Hepatic stellate cell (primary cell): ENCODE measurements at regions not wholly inside any gene's neighbourhood (a gene's known extent, or its start where the extent isn't known, plus 50 kb on each side); places are given as distances from the start of the nearest gene placed in this dataset.

Experiments
- DNase-seq: peaks from one replicate; pipeline ENCODE4 v3.0.0; 2011; ENCODE audit warnings: low spot score

GRCh38 chr20:50392138-50392866 lies 117.9 kb upstream of the PTPN1 start:
- no peak for DNase-seq

DNA sequence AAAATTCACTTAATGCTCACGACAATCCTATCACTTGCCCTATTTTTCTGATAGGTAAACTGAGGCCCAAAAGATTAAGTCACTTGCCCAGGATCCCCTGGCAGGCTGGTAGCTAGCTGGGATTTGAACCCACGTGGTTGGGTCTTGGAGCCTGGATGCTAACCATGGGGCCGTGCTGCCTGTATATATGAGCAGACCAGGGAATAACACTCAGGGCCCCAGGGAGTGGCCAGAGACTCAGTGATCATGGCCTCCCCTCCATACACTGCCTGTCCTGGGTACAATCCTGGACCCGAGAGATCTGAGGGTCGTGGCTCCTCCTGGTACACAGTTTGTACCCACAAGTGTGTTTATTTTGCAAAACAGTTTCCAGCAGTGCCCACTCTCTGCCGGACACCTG lies 116.9 kb upstream of the PTPN1 start:
- DNase-seq = no peak

DNA sequence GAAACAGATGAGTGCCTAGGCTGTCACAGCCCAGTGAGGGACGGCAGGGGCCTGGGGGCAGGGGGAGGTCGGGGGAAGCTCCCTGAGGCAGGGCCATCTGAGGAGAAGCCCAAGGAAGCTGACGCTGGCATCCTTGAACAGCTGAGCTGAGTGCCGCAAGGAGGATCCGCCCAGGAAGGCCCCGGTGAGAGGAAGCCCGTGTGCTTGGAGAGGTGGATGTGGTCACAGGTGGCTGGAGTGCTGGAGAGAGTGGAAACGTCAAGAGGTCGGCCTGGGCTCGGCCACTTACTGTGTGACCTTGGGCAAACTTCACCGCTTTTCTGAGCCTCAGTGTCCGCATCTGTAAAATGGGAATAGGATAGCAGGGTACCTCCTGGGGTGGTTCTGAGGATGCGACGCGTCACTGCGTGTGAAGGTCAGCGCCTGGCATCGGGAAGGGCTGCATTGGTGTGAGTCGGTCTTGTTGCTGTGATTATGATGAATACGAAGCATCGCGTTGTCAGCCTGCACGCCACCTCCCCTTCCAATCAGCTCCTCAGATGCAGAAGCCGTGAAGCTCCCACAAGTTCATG lies 116.1 kb upstream of the PTPN1 start:
- DNase-seq = no peak

DNA sequence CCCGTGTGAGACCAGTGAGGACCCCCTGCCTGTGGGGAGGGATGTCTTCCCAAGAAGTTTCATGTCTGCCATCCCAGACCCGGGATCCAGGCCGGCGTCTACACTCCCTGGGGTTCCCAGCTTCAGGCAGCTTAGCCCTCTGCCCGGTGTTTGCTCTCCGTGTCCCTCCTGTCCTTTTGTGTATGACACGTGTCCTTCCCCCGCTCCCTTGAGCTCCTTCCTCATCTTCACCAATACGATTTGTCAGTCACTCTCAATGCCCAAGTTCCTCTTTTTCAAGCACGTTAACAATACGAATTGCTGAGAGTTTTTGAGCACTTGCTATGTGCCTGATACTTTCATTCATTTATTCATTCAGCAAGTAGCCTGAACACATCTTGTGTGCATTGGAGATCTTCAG lies 115.6 kb upstream of the PTPN1 start:
- no peak for DNase-seq

DNA sequence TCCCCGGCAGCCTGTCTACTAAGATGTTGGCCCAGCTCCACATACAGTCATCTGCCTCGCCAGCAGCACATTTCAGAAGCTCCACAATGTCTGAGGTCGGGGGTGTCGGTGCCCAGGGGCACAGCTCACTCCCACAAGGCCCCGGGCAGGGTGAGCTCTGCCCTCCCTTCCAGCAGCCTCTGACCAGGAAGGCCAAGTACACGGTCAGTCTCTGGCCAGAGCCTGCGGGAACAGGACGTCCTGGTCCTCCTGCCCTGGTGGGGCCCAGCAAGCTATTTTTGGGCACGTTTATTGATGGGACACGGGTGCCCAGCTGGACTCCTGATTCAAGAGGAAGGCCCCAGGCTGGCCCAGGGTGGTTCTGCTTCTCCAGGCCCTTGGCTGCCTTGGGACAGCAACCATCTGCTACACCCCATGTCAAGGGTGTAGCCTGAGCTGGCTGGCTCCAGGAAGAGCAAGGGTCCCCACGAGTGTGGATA lies 114.9 kb upstream of the PTPN1 start:
- DNase-seq = no peak

- no peak for DNase-seq
Measured at GRCh38 chr20:50395914-50396488, 114.2 kb upstream of the PTPN1 start.

DNA sequence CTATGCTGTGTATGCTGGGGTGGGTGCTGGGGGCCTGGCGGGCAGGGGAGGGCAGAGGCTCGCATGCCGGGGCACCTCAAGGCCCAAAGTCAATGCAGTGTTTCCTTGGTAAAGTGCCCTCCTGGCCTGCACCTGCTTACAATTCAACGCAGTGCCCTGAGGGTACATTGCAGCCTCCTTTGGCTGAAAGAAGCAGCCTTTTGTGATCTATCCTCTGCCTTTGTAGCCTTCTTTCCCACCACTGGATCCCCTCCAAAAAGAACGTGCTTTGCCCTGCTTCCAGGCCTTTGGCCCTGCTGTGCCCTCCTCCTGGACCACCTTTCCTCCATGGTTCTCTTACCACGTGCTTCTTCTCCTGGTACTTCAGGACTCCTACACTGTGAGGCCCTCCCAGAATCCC lies 113.6 kb upstream of the PTPN1 start:
- DNase-seq = no peak

DNA sequence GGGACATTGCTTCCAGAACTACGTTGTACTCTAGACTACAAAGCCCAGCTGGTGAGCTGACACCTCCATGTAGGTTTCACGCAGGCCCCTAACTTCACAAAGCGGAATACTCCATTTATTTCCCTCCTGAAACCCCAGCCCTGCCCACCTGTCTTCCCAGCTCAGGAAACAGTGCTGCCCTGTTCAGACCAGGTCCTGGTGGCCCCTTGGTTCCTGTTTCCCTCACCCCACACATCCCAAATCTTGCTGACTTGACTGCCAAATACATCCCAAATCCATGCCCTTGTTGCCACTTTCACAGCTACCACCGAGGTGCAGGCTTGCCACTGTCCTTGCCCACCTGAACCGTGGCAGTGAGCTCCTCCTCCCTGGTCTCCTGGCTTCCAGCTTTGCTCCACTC lies 113.1 kb upstream of the PTPN1 start:
- DNase-seq = no peak

GRCh38 chr20:50398064-50398463 lies 112.1 kb upstream of the PTPN1 start:
- no peak for DNase-seq

GRCh38 chr20:50398471-50398820 lies 111.7 kb upstream of the PTPN1 start:
- no peak for DNase-seq

GRCh38 chr20:50398821-50399554 lies 111.2 kb upstream of the PTPN1 start:
- DNase-seq = no peak

DNA sequence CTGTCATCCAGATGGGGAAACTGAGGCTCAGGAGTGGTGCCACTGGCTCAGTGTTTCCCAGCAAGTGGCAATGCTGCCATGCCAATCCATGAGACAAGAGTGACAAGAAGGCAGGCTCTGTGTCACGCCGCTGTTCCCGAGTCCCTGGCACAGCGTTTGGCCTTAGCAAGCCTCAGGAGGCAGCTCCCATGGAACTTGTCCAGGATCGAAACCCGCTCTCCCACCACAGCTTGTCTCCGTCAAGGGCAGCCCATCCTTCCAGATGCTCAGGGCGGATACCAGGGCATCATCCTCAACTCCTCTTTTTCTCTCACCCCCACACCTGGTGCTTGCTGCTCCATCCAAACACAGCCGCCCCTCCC lies 110.6 kb upstream of the PTPN1 start:
- DNase-seq = no peak

DNA sequence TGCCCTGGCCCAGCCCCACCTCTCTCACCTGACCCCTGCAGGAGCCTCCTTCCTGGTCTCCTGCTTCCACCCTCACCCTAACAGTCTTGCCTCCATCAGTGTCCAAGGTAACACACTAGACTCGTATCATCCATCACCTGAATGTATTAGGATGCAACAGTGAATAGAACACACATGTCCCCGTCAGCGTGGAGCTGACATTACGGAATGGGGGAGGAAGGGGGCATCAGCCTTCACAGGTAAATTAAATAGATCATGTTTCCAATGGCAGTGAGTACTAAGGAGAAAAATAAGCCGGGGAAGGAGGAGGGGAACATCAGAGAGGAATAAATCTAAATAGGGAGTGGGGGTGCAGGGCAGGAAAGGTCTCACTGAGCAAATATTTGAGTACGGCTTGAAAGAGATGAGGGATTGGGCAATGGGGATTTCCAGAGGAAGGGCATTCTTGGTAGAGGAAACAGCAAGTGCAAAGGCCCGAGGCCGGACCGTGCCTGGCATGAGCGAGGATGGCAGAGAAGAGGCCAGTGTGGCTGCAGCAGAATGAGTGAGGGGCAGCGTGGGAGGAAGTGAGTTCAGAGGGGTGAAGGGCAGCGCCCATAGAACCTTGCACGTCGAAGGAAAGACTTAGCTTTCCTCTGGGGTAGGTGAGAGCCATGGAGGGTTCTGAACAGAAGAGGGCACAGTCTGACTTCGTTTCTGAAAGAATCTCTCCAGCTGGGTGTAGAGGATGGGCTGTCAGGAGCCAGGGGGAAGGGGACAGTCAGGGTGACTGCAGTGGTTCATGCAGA lies 110.1 kb upstream of the PTPN1 start:
- no peak for DNase-seq

DNA sequence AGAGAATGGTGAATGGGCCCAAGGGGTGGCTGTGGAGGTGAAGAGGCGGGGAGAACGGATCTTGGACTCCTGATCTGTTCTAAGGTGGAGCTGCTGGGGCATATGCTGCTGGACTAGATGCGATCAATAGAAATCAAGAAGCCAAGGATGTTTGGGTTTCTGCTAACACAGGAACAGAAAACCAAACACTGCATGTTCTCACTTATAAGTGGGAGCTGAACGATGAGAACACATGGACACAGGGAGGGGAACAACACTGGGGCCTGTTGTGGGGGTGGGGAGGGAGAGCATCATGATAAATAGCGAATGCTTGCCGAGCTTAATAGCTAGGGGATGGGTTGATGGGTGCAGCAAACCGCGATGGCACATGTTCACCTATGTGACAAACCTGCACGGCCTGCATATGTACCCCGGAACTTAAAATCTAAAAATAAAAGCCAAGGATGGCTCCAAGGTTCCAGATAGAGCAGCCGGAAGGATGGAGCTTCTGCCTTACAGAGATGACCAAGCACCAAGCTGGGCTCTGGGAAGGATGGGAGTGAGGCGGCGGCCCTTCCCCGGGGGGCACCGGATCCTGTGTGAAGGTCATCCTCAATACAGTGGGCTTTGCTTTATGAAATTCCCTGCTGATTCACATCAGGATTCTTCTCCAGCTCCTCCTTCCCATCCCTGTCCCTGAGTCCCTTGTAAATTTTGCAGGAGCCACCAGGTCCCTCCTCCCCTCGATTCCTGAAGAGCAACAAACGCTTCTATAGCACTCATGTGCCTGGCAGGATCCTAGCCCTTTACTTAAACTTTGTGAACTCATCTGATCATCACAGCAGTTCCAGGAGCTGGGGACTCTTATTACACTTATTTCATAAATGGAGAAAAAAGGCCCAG lies 109.2 kb upstream of the PTPN1 start:
- DNase-seq = no peak

GRCh38 chr20:50401587-50402418 lies 108.4 kb upstream of the PTPN1 start:
- no peak for DNase-seq

DNA sequence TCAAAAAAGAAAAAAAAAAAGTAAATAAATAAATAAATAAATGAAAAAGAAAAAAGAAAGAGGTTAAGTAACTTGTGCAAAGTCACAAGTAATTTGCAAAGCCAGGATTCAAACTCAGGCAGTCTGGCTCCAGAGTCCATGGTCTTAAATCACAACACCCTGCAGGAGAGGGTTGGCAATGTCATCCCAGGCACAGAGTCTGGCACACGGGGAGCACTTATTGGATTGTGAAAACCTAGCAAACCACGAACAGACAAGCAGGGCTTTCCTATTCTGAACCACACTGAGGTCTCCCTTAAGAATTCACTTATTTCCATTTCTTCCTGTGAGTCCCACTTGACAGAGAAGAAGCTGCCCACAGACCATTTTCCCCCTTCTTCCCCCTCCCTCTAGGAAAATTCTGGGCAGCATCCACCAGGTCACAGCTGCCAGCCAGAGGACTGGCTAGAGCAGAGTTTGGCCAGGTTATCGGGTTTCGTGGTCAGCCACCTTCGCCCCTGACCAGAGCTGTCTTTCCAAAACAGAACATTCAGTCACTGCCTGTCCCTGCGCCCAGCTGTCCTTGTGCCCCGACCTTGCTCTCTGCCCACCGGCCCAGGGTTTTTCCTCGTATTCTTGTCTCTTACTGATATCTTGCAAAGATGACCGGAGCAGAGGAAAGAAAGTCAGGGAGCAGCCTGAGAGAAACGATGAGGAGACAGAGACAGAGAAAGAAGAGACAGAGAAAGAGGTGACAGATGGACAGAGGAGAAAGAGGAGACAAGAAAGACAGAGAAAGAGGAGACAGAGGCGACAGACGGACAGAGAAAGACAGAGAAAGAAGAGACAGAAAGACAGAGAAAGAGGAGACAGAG lies 106.4 kb upstream of the PTPN1 start:
- DNase-seq = no peak

GRCh38 chr20:50404419-50405234 lies 105.6 kb upstream of the PTPN1 start:
- no peak for DNase-seq

DNA sequence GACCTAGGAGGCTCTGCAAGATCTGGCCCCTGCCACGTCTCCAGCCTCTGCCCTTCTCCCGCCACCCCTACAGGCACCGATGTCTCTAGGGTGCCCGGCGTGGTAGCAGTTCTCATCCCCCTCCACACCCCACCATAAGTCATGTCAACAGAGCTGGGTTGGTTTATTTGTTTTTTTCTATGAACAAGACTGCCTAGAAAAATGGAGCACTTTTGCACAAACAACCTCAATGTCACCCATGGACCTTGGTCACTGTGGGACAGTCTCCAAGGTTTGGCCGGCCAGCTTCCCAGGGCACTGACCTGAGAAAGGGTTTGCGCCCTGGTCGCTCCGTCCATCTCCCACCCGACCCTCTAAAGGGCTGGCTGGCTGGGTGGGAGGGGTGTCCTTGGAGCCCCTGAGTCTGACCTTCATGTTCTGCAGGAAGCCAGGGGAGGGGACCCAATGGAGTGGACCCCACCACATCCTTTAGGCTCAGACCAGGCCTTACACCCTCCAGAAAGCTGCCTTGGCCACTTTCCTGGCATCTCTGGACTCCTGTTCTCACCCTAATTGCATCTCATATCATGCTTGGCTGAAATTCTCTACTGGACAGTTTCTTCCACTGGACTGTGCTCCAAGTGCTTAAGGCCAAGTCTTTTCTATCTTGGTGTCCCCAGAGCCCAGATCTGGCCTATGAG lies 104.8 kb upstream of the PTPN1 start:
- no peak for DNase-seq
